Liver (tissue), 8 donors: ENCODE measurements at regions not wholly inside any gene's neighbourhood (a gene's known extent, or its start where the extent isn't known, plus 50 kb on each side); places are given as distances from the start of the nearest gene placed in this dataset.

ENCODE experiments used
- DNase-seq: peaks from one replicate; pipeline ENCODE4 v3.0.0-alpha.2; 2017; ENCODE audit warnings: low spot score
- H3K27ac ChIP-seq, 2 donors: one replicate each; pipeline ENCODE4 v1.7.0; 2013; ENCODE audit warnings: inconsistent platforms in 2 of 2, low read length in 2 of 2, control low read depth in 1 of 2, low read depth in 1 of 2, mild to moderate bottlenecking in 1 of 2
- H3K27me3 ChIP-seq, 4 donors: one replicate each; pipeline versions ENCODE4 v1.6.1 to v1.7.0; 2013; ENCODE audit warnings: low read length in 3 of 4, inconsistent platforms in 1 of 4, mild to moderate bottlenecking in 1 of 4, moderate library complexity in 1 of 4; ENCODE audit not compliant: control insufficient read depth in 4 of 4, insufficient read depth in 4 of 4
- H3K36me3 ChIP-seq, 4 donors: one replicate each; pipeline versions ENCODE4 v1.6.1 to v1.7.0; 2013; ENCODE audit warnings: low read length in 3 of 4, mild to moderate bottlenecking in 3 of 4, low read depth in 1 of 4, moderate library complexity in 1 of 4; ENCODE audit not compliant: control insufficient read depth in 4 of 4, insufficient read depth in 3 of 4
- H3K4me1 ChIP-seq, 4 donors: one replicate each; pipeline versions ENCODE4 v1.6.1 to v1.7.0; 2013; ENCODE audit warnings: low read length in 3 of 4, mild to moderate bottlenecking in 3 of 4, moderate library complexity in 1 of 4; ENCODE audit not compliant: control insufficient read depth in 4 of 4, insufficient read depth in 4 of 4
- H3K4me3 ChIP-seq, 3 donors: one replicate each; pipeline versions ENCODE4 v1.6.1 to v1.7.0; 2013; ENCODE audit warnings: low read length in 3 of 3, control low read depth in 1 of 3, low read depth in 1 of 3, mild to moderate bottlenecking in 1 of 3
- H3K9ac ChIP-seq, 2 donors: one replicate each; pipeline ENCODE4 v1.7.0; 2013; ENCODE audit warnings: low read length in 2 of 2, mild to moderate bottlenecking in 2 of 2, moderate library complexity in 2 of 2, control low read depth in 1 of 2, low read depth in 1 of 2
- H3K9me3 ChIP-seq, 4 donors: one replicate each; pipeline versions ENCODE4 v1.6.1 to v1.7.0; 2013; ENCODE audit warnings: low read length in 3 of 4; ENCODE audit not compliant: control insufficient read depth in 4 of 4
- ATF3 ChIP-seq: IDR thresholded peaks from 2 replicates; pipeline ENCODE4 v1.6.1; 2016; ENCODE audit warnings: antibody characterized with exemption
- CTCF ChIP-seq: fragments of 150-350 bp; IDR thresholded peaks from 2 replicates; pipeline ENCODE4 v1.5.1; 2017; ENCODE audit warnings: improper control_type of control experiment, low read depth, low read length; ENCODE audit not compliant: missing input control
- FOXA1 ChIP-seq: IDR thresholded peaks from 2 replicates; pipeline ENCODE4 v1.6.1; 2016; ENCODE audit warnings: antibody characterized with exemption
- HNF4A ChIP-seq, 2 donors: conservative IDR thresholded peaks; 2 replicates each; pipeline ENCODE4 v1.6.1; 2016; ENCODE audit warnings: antibody characterized with exemption in 2 of 2, mild to moderate bottlenecking in 2 of 2
- HNF4G ChIP-seq: IDR thresholded peaks from 2 replicates; pipeline ENCODE4 v1.6.1; 2016; ENCODE audit warnings: antibody characterized with exemption
- JUND ChIP-seq, 2 donors: IDR thresholded peaks; 2 replicates each; pipeline ENCODE4 v1.6.1; 2016; ENCODE audit warnings: antibody characterized with exemption in 2 of 2
- MAX ChIP-seq: IDR thresholded peaks from 2 replicates; pipeline ENCODE4 v1.6.1; 2016; ENCODE audit warnings: antibody characterized with exemption
- NR2F2 ChIP-seq: IDR thresholded peaks from 2 replicates; pipeline ENCODE4 v1.6.1; 2016; ENCODE audit warnings: antibody characterized with exemption
- RAD21 ChIP-seq, 2 donors: IDR thresholded peaks; 2 replicates each; pipeline ENCODE4 v1.6.1; 2016; ENCODE audit warnings: antibody characterized with exemption in 2 of 2, mild to moderate bottlenecking in 2 of 2
- REST ChIP-seq: IDR thresholded peaks from 2 replicates; pipeline ENCODE4 v1.6.1; 2016; ENCODE audit warnings: antibody characterized with exemption, mild to moderate bottlenecking
- RXRA ChIP-seq, 2 donors: IDR thresholded peaks; 2 replicates each; pipeline ENCODE4 v1.6.1; 2017 to 2018; ENCODE audit warnings: antibody characterized with exemption in 2 of 2, mild to moderate bottlenecking in 1 of 2
- SP1 ChIP-seq: IDR thresholded peaks from 2 replicates; pipeline ENCODE4 v1.6.1; 2018; ENCODE audit warnings: antibody characterized with exemption, mild to moderate bottlenecking
- TAF1 ChIP-seq: conservative IDR thresholded peaks from 2 replicates; pipeline ENCODE4 v1.6.1; 2016; ENCODE audit warnings: antibody characterized with exemption, mild to moderate bottlenecking
- YY1 ChIP-seq: IDR thresholded peaks from 2 replicates; pipeline ENCODE4 v1.6.1; 2016; ENCODE audit warnings: antibody characterized with exemption, mild to moderate bottlenecking
- ZBTB33 ChIP-seq: IDR thresholded peaks from 2 replicates; pipeline ENCODE4 v1.6.1; 2016; ENCODE audit warnings: antibody characterized with exemption
- WGBS: extraction: QIAGEN DNeasy Blood & Tissue Kit; methylation state at CpG from one replicate; pipeline ENCODE4 v1.1.7; 2013; 5-methylcytosine and 5-hydroxymethylcytosine counted together
- donor health status: healthy.
- donor health status: healthy.
- donor health status: healthy.
- donor health status: healthy.
- donor health status: healthy.

GRCh38 chr1:234877761-234878160 is 250.9 kb downstream of the TOMM20 start:
- Histone ChIP-seq H3K36me3 (no peaks in the 10 kb centered on the region), H3K9me3 (no peaks in the 10 kb centered on the region), H3K27me3 (no peaks in the 10 kb centered on the region), H3K27ac (peak overlapping the region in 1 of 2 donors; percentile 99), H3K4me1 (peaks cover 13 to 35% (median 20%) of the 10 kb centered on the region in 4 donors), H3K9ac (no peak overlapping the region), H3K4me3 (no peak overlapping the region)
- TF ChIP-seq TAF1, result no peak
- TF ChIP-seq MAX, result no peak
- TF ChIP-seq SP1, result peak; percentile 12
- no peak for TF ChIP-seq RXRA (IDR thresholded peaks at IDR 0.05)
- no peak for TF ChIP-seq REST
- no peak for TF ChIP-seq ATF3
- no peak for TF ChIP-seq ZBTB33
- TF ChIP-seq HNF4A (conservative IDR thresholded peaks at IDR 0.05), result no peak
- 96% methylated on average over 7 of the region's 7 CpGs for WGBS
- no peak for DNase-seq

- WGBS, result 25% methylated on average over 15 of the region's 15 CpGs
- Histone ChIP-seq H3K4me3 (no peak overlapping the region), H3K4me1 (peaks cover 13 to 35% (median 20%) of the 10 kb centered on the region in 4 donors), H3K27ac (peak overlapping the region; percentile 97 to 99), H3K9ac (peak overlapping the region in 1 of 2 donors; percentile 61), H3K9me3 (no peaks in the 10 kb centered on the region), H3K36me3 (no peaks in the 10 kb centered on the region), H3K27me3 (no peaks in the 10 kb centered on the region)
- DNase-seq, result peak; percentile 77
- TF ChIP-seq ZBTB33 (peak; percentile 73), RXRA (IDR thresholded peaks at IDR 0.05) (peak; percentile 97 to 99), TAF1 (peak; percentile 94), FOXA1 (peak; percentile 86), HNF4A (conservative IDR thresholded peaks at IDR 0.05) (peak; percentile 93 to 94), ATF3 (peak; percentile 75), NR2F2 (peak; percentile 97), CTCF (no peak), JUND (IDR thresholded peaks at IDR 0.05) (peak; percentile 93 to 96), RAD21 (IDR thresholded peaks at IDR 0.05) (peak; percentile 71 to 81), HNF4G (peak; percentile 80), REST (peak; percentile 76), YY1 (peak; percentile 75)
Measured at GRCh38 chr1:234875953-234876855, 252.4 kb downstream of the TOMM20 start.
